Coronary artery (tissue), 2 donors: ENCODE measurements at regions not wholly inside any gene's neighbourhood (a gene's known extent, or its start where the extent isn't known, plus 50 kb on each side); places are given as distances from the start of the nearest gene placed in this dataset.

Experiments
- DNase-seq: peaks from one replicate; pipeline ENCODE4 v3.0.0-alpha.2; 2017; ENCODE audit warnings: low spot score
- H3K27ac ChIP-seq, 2 donors: fragments of 200-600 bp; sonication (generic); one replicate each; pipeline ENCODE4 v1.5.1; 2016 to 2019
- H3K4me3 ChIP-seq: fragments of 200-600 bp; sonication (generic); 2 replicates; pipeline ENCODE4 v1.5.1; 2016; ENCODE audit warnings: mild to moderate bottlenecking, moderate library complexity
- TF ChIP-seq, protein P1 (sequence below): fragments of 200-600 bp; sonication (generic); IDR thresholded peaks from one replicate; pipeline ENCODE4 v1.5.1; 2019; ENCODE audit warnings: antibody characterized with exemption

DNA sequence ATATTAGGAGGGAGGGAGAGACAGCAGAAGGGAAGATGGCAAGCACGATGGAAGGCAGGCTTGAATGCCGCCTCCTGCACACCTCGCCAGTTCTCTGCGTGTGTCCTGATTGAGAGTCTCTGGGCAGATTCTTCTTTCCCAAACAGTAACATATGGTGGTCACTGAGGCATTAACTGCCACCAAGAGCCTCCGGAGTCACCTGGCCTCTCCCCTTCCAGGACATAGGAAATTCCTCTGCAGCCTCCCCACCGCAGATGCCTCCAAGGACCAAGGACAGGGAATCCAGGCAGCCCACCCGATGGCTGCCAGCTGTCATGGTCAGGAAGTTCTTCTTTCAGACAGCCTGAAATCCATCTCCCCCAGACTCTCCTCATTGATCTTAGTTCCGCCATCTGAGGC is 149.3 kb downstream of the ENGASE start:
- Histone ChIP-seq H3K27ac (no peak overlapping the region), H3K4me3 (no peak overlapping the region)
- DNase-seq, result no peak
- TF ChIP-seq, protein P1, sequence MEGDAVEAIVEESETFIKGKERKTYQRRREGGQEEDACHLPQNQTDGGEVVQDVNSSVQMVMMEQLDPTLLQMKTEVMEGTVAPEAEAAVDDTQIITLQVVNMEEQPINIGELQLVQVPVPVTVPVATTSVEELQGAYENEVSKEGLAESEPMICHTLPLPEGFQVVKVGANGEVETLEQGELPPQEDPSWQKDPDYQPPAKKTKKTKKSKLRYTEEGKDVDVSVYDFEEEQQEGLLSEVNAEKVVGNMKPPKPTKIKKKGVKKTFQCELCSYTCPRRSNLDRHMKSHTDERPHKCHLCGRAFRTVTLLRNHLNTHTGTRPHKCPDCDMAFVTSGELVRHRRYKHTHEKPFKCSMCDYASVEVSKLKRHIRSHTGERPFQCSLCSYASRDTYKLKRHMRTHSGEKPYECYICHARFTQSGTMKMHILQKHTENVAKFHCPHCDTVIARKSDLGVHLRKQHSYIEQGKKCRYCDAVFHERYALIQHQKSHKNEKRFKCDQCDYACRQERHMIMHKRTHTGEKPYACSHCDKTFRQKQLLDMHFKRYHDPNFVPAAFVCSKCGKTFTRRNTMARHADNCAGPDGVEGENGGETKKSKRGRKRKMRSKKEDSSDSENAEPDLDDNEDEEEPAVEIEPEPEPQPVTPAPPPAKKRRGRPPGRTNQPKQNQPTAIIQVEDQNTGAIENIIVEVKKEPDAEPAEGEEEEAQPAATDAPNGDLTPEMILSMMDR, result no peak

DNA sequence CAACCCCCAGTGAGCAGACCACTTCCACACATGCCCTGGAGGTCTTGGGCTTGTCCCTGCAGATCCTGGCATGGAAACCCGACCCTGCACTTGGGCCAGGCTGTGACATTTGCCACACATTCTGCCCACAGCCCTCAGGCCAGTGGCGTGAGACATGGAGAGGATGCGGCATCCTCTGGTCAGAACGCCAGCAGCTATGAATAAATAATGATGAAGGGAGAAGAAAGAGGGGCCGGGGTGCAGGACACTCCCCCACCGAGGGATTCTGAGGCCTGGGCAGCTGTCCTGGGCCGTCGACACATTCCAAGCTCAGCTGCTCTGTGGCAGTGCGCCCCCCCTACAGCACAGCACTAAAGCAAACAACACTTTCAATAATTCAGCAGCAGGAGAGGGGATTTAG is 148.8 kb downstream of the ENGASE start:
- Histone ChIP-seq H3K27ac (no peak overlapping the region), H3K4me3 (no peak overlapping the region)
- TF ChIP-seq, protein P1, result no peak
- no peak for DNase-seq

DNA sequence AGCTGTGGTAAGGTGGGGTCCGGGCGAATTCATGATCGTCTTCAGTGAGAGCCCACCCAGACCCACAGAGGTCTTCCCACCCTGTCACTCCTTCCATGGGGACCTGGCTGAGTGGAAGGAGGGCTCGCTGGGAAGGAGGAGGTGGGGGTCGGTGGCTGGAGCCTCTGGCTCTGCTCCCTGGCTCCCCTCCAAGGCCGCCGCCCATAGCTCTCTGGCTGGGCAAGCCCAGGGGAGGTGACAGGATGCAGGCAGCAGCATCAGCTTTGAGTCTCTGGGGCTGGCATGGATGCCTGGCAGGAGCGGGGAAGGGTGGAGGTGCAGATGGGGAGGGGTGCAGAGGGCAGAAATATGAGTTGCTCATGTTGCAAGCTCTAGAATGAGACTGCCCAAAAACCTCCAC is 147.0 kb downstream of the ENGASE start:
- DNase-seq, result no peak
- Histone ChIP-seq H3K27ac (no peak overlapping the region), H3K4me3 (no peak overlapping the region)
- TF ChIP-seq, protein P1, result no peak

DNA sequence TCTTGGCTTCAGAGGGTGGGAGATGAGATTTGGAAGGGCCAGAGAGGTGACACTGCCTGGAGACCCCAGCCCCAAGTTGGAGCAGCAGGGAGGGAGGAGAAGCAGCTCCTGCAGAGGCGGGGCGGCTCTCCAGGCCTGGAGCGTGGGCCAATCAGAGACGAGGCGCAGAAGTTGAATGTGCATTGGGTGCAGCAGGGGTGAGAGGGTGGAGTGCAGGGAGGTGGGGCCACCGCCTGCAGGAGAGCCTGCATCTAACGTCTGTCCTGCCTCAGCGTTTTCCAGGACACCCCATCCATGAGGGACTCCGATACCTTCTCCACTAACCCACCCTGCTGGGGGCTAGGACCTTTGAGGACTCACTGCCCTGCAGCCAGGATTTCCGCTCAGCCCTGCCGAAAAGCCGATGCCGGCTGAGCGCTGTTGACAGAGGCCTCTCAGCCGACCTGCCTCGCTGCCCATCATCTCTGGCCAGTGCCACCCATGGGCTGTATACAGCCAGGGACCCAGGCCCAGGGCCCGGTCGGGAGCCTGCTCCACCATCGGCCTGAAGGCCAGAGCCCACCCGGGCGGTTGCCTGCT is 146.2 kb downstream of the ENGASE start:
- Histone ChIP-seq H3K4me3 (peak overlapping the region; percentile 40), H3K27ac (no peak overlapping the region)
- TF ChIP-seq, protein P1, result no peak
- no peak for DNase-seq

DNA sequence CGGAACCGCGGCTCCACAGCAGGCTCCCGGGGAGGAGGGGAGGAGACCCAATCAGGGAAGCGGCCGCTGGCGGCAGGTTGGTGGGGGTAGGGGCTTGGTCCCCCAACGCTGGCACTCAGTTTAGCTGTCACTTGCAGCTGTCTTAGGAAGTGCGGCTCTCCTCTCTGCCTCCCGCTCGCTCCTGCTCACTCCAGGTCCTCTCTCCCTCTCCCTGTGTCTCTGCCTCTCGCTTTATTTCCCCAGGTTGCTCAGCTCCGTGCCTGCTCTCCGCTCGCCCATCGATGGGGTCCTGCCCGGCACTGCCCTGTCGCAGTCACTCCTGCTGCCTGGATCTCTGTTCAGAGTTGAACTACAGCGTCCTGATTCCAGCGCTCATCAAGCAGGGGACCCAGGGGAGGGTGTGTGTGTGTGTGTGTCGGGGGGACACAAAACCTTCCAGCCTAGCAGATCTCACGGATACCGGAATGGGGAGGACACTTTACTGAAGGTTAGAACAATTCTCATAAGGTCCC is 145.6 kb downstream of the ENGASE start:
- TF ChIP-seq, protein P1, result no peak
- Histone ChIP-seq H3K4me3 (peak overlapping the region; percentile 40), H3K27ac (no peak overlapping the region)
- DNase-seq, result no peak

DNA sequence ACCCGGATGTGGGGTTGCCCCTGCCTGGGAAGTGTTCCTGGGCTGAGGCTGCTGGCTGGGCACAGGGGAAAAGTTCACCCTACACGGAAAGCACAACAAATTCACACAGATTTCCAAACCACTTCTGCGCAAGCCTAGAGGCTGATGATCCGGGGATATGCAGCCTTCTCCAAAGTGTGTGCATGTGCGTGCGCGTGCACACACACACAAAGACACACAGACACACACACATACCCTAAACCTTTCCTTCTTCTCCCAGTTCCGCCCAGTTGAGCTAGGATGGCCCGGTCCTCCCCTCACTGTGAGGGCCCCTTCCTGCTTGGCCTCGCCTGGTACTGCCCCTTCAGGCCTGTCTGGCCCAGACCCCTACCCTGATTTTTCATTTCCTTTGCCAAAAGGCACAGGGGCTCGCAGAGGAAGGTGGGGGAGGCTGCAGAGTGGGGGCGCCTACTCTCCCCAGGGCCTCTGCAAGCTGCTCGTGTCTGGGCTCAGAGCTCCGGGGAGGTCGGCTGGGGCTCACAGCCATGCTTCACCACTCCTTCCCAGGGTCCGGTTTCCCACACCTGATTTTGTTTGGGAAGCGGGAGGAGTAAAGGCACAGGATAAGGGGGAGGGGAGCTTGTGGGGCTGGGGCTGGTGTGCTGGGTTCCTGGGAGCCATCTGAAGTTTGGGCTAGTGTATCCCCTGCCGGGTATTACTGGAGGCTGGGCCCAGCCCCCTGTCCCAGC is 144.7 kb downstream of the ENGASE start:
- DNase-seq, result no peak
- TF ChIP-seq, protein P1, result no peak
- Histone ChIP-seq H3K27ac (no peak overlapping the region), H3K4me3 (no peak overlapping the region)

DNA sequence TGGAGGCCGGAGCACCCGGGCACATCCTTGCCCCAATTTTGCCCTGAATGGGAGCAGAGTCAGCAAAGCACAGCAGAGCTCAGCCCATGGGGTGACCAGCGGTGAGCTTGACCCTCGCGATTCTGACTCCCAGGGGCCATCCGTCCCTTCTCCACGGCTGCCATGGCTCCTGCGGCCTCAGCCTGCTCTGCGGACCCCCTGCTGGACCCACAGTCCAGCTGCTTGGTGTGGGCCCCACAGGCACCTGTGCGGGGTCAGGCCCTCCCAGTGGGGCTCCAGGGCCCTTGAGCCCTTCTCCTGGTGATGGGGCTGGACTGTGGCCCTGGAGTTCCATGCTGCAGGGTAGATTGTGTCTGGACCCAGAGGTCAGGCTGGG is 144.2 kb downstream of the ENGASE start:
- TF ChIP-seq, protein P1, result no peak
- H3K4me3 ChIP-seq, result no peak overlapping the region
- DNase-seq, result no peak
- no peak overlapping the region for H3K27ac ChIP-seq
